ENCODE measurements at regions not wholly inside any gene's neighbourhood (a gene's known extent, or its start where the extent isn't known, plus 50 kb on each side); places are given as distances from the start of the nearest gene placed in this dataset.

DNA sequence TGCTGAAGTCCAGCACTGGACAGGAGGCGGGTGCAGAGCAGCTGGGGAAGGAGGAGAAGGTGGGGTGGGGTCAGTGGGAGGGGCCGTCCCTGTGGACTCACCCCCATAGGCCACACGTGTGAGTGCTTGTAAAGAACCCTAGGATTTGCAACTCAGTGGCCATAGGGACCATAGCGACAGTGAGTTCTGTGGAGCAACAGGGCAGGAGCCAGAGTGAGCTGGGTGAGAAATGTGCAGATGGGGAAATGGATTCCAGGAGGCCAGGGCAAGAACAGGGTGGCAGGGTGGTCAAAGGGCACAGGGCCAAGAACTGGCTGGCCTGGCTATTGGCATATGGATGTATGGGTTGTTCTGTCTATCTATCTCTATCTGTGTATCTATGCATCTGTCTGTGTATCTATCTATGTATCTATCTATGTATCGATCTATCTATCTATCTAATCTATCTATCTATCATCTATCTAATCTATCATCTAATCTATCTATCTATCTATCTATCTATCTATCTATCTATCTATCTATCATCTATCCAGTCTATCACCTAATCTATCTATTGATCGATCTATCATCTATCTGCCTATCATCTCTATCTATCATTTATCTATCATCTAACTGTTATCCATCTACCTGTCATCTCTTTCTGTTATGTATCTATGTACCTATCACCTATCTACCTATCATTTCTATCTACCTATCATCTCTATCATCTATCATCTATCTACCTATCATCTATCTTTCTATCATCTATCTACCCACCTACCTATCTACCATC is 889.0 kb downstream of the TBC1D22A start:
- TF ChIP-seq BACH2 (CRISPR knock-in tag; IDR thresholded peaks at IDR 0.05; ENCODE audit: borderline replicate concordance) = no peak
- TF ChIP-seq, protein P1, sequence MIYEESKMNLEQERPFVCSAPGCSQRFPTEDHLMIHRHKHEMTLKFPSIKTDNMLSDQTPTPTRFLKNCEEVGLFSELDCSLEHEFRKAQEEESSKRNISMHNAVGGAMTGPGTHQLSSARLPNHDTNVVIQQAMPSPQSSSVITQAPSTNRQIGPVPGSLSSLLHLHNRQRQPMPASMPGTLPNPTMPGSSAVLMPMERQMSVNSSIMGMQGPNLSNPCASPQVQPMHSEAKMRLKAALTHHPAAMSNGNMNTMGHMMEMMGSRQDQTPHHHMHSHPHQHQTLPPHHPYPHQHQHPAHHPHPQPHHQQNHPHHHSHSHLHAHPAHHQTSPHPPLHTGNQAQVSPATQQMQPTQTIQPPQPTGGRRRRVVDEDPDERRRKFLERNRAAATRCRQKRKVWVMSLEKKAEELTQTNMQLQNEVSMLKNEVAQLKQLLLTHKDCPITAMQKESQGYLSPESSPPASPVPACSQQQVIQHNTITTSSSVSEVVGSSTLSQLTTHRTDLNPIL (CRISPR knock-in tag; IDR thresholded peaks at IDR 0.05; ENCODE audit: low read depth) = no peak
- TF ChIP-seq PPARA (CRISPR knock-in tag; IDR thresholded peaks at IDR 0.05; ENCODE audit: borderline replicate concordance) = no peak
- TF ChIP-seq RARB (CRISPR knock-in tag; IDR thresholded peaks at IDR 0.05) = no peak
- TF ChIP-seq ZFP30 (CRISPR knock-in tag; IDR thresholded peaks at IDR 0.05) = no peak
- TF ChIP-seq CSRNP3 (CRISPR knock-in tag; IDR thresholded peaks at IDR 0.05) = no peak
- no peak for TF ChIP-seq ZC3H10 (CRISPR knock-in tag; IDR thresholded peaks at IDR 0.05)
- TF ChIP-seq ZNF70 (CRISPR knock-in tag; IDR thresholded peaks at IDR 0.05) = no peak
- TF ChIP-seq CSDC2 (CRISPR knock-in tag; IDR thresholded peaks at IDR 0.05) = no peak
- TF ChIP-seq ISL1 (CRISPR knock-in tag; IDR thresholded peaks at IDR 0.05) = no peak
- no peak for TF ChIP-seq PATZ1 (CRISPR knock-in tag; IDR thresholded peaks at IDR 0.05; ENCODE audit: borderline replicate concordance)

All from SK-N-SH treated with all-trans-retinoic acid at 6 μM for 48 hours (cell line).